HepG2 (cell line): ENCODE measurements at regions not wholly inside any gene's neighbourhood (a gene's known extent, or its start where the extent isn't known, plus 50 kb on each side); places are given as distances from the start of the nearest gene placed in this dataset.

Experiments used
- AGO1 ChIP-seq: fragments of 200-400 bp; formaldehyde crosslinking; IDR thresholded peaks from 2 replicates; pipeline ENCODE4 v1.6.1; 2017; ENCODE audit warnings: mild to moderate bottlenecking, low read depth, low read length, moderate library complexity; ENCODE audit not compliant: poor library complexity, severe bottlenecking
- BRCA1 ChIP-seq: sonication (generic); formaldehyde crosslinking; IDR thresholded peaks from 2 replicates; pipeline ENCODE4 v1.4.0; 2020; ENCODE audit warnings: missing genetic modification reagents
- HNF4G ChIP-seq, 2 experiments: sonication (generic) in 1 of 2; formaldehyde crosslinking in 1 of 2; IDR thresholded peaks; 2 replicates each; pipeline versions ENCODE4 v1.4.0 to v1.6.1; 2011 to 2020; ENCODE audit warnings: borderline replicate concordance in 2 of 2, low read depth in 2 of 2, mild to moderate bottlenecking in 2 of 2, low read length in 1 of 2, missing genetic modification reagents in 1 of 2, moderate library complexity in 1 of 2
- JDP2 ChIP-seq: sonication (generic); formaldehyde crosslinking; IDR thresholded peaks from 2 replicates; pipeline ENCODE4 v1.8.1; 2022; ENCODE audit warnings: missing genetic modification reagents, borderline replicate concordance
- MEIS2 ChIP-seq: sonication (generic); formaldehyde crosslinking; IDR thresholded peaks from 2 replicates; pipeline ENCODE4 v1.9.0; 2021; ENCODE audit warnings: mild to moderate bottlenecking, missing genetic modification reagents
- NCOA2 ChIP-seq: sonication (generic); formaldehyde crosslinking; IDR thresholded peaks from 2 replicates; pipeline ENCODE4 v1.8.0; 2022; ENCODE audit warnings: inconsistent platforms
- NFIC ChIP-seq: IDR thresholded peaks from 2 replicates; pipeline ENCODE4 v1.6.1; 2012; ENCODE audit warnings: mild to moderate bottlenecking, low read length, inconsistent platforms
- NKX3-1 ChIP-seq: sonication (generic); formaldehyde crosslinking; IDR thresholded peaks from 2 replicates; pipeline ENCODE4 v1.5.0; 2020; ENCODE audit warnings: missing genetic modification reagents
- NR2F6 ChIP-seq, 2 experiments: IDR thresholded peaks; 2 replicates each; pipeline ENCODE4 v1.6.1; 2016; ENCODE audit warnings: antibody characterized with exemption in 1 of 2, mild to moderate bottlenecking in 1 of 2
- NRL ChIP-seq: sonication (generic); formaldehyde crosslinking; IDR thresholded peaks from 2 replicates; pipeline ENCODE4 v1.5.0; 2020; ENCODE audit warnings: missing genetic modification reagents, mild to moderate bottlenecking, moderate library complexity, borderline replicate concordance
- RARA ChIP-seq: IDR thresholded peaks from 2 replicates; pipeline ENCODE4 v1.6.1; 2016; ENCODE audit warnings: missing genetic modification reagents, missing compliant biosample characterization
- SKI ChIP-seq: fragments of 450-650 bp; IDR thresholded peaks from one replicate; pipeline ENCODE4 v1.6.1; 2018; ENCODE audit warnings: mild to moderate bottlenecking; ENCODE audit not compliant: partially characterized antibody
- SMC3 ChIP-seq: IDR thresholded peaks from 2 replicates; pipeline ENCODE4 v1.6.1; 2011; ENCODE audit warnings: low read length, improper control_type of control experiment
- SNAI1 ChIP-seq: sonication (generic); formaldehyde crosslinking; IDR thresholded peaks from 2 replicates; pipeline ENCODE4 v1.5.0; 2020; ENCODE audit warnings: mild to moderate bottlenecking, missing genetic modification reagents, borderline replicate concordance
- SOX13 ChIP-seq, 3 experiments: fragments of 450-650 bp in 1 of 3; sonication (generic) in 1 of 3; formaldehyde crosslinking in 1 of 3; IDR thresholded peaks in 2 of 3; conservative IDR thresholded peaks in 1 of 3; 2 replicates each; pipeline versions ENCODE4 v1.5.0 to v1.6.1; 2016 to 2020; ENCODE audit warnings: antibody characterized with exemption in 1 of 3, mild to moderate bottlenecking in 1 of 3, missing compliant biosample characterization in 1 of 3, missing genetic modification reagents in 1 of 3, moderate library complexity in 1 of 3
- TOPORS ChIP-seq: sonication (generic); formaldehyde crosslinking; IDR thresholded peaks from 2 replicates; pipeline ENCODE4 v1.8.0; 2023; ENCODE audit warnings: mild to moderate bottlenecking, missing genetic modification reagents
- YEATS2 ChIP-seq: sonication (generic); formaldehyde crosslinking; IDR thresholded peaks from 2 replicates; pipeline ENCODE4 v1.4.0; 2020; ENCODE audit warnings: missing genetic modification reagents, borderline replicate concordance
- ZNF383 ChIP-seq: sonication (generic); formaldehyde crosslinking; IDR thresholded peaks from 2 replicates; pipeline ENCODE4 v1.4.0; 2020; ENCODE audit warnings: missing genetic modification reagents, mild to moderate bottlenecking, borderline replicate concordance
- ZNF557 ChIP-seq: sonication (generic); formaldehyde crosslinking; IDR thresholded peaks from 2 replicates; pipeline ENCODE4 v1.4.0; 2020; ENCODE audit warnings: missing genetic modification reagents
- ZNF562 ChIP-seq: sonication (generic); formaldehyde crosslinking; IDR thresholded peaks from 2 replicates; pipeline ENCODE4 v1.8.0; 2022; ENCODE audit warnings: missing genetic modification reagents, borderline replicate concordance
- ZNF777 ChIP-seq: sonication (generic); formaldehyde crosslinking; IDR thresholded peaks from 2 replicates; pipeline ENCODE4 v1.4.0; 2020; ENCODE audit warnings: missing genetic modification reagents
- ZSCAN21 ChIP-seq: sonication (generic); formaldehyde crosslinking; IDR thresholded peaks from 2 replicates; pipeline ENCODE4 v1.8.0; 2022; ENCODE audit warnings: mild to moderate bottlenecking, missing genetic modification reagents, moderate library complexity, borderline replicate concordance
- TF ChIP-seq, protein P1 (sequence below): sonication (generic); formaldehyde crosslinking; IDR thresholded peaks from 2 replicates; pipeline ENCODE4 v1.5.1; 2020; ENCODE audit warnings: missing genetic modification reagents, mild to moderate bottlenecking, borderline replicate concordance
- TF ChIP-seq, protein P2 (sequence below): sonication (generic); formaldehyde crosslinking; IDR thresholded peaks from 2 replicates; pipeline ENCODE4 v1.4.0; 2020; ENCODE audit warnings: missing genetic modification reagents
- TF ChIP-seq, protein P3 (sequence below): IDR thresholded peaks from 2 replicates; pipeline ENCODE4 v1.6.1; 2016; ENCODE audit warnings: mild to moderate bottlenecking

DNA sequence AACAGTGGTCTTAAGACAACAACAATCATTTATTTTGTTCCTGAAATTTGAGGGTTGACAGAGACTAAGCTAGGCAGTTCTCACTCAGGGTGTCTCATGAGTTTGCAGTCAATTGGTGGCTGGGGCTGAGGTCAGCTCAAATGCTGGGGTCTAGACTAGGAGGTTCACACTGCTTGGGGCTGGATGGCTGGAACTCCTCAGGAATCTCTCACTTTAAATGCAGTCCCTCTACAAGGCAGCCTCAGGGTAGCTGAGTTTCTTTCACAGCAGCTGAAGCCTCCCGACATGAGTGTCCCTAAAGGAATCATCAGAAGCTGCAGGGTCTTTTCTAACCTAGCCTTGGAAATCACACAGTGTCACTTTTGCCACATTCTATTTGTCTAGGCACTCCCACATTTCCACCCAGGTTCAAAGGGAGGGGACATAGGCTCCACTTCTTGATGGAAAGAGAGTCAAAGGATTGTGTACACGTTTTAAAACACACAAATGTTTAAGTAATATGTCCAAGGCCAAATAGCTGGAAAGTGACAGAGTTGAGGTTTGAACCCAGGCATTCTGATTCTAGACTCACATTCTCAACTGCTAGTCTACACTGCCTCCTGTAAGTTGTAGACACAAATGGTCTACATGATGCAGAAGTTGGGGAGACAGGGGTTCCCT, 133.8 kb downstream of the ZFP36L2 start (continued):
- TF ChIP-seq, protein P1, sequence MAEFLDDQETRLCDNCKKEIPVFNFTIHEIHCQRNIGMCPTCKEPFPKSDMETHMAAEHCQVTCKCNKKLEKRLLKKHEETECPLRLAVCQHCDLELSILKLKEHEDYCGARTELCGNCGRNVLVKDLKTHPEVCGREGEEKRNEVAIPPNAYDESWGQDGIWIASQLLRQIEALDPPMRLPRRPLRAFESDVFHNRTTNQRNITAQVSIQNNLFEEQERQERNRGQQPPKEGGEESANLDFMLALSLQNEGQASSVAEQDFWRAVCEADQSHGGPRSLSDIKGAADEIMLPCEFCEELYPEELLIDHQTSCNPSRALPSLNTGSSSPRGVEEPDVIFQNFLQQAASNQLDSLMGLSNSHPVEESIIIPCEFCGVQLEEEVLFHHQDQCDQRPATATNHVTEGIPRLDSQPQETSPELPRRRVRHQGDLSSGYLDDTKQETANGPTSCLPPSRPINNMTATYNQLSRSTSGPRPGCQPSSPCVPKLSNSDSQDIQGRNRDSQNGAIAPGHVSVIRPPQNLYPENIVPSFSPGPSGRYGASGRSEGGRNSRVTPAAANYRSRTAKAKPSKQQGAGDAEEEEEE (CRISPR knock-in tag): no peak
- peak; percentile 66 for TF ChIP-seq RARA (CRISPR knock-in tag)
- no peak for TF ChIP-seq NRL (CRISPR knock-in tag)
- no peak for TF ChIP-seq AGO1
- peak; percentile 46; the same call in 1 of the 2 replicates for TF ChIP-seq NFIC
- no peak for TF ChIP-seq ZSCAN21 (CRISPR knock-in tag)
- TF ChIP-seq HNF4G (IDR thresholded peaks at IDR 0.05; ENCODE audit: borderline replicate concordance, low read depth, low read length): 0 out of 2 replicates have a peak, but pooled peaks have one; percentile 18
- no peak for TF ChIP-seq HNF4G (CRISPR knock-in tag; IDR thresholded peaks at IDR 0.05; ENCODE audit: borderline replicate concordance, low read depth)
- TF ChIP-seq ZNF777: no peak
- TF ChIP-seq, protein P2, sequence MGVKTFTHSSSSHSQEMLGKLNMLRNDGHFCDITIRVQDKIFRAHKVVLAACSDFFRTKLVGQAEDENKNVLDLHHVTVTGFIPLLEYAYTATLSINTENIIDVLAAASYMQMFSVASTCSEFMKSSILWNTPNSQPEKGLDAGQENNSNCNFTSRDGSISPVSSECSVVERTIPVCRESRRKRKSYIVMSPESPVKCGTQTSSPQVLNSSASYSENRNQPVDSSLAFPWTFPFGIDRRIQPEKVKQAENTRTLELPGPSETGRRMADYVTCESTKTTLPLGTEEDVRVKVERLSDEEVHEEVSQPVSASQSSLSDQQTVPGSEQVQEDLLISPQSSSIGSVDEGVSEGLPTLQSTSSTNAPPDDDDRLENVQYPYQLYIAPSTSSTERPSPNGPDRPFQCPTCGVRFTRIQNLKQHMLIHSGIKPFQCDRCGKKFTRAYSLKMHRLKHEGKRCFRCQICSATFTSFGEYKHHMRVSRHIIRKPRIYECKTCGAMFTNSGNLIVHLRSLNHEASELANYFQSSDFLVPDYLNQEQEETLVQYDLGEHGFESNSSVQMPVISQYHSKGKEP: no peak
- peak; percentile 14 for TF ChIP-seq SKI
- TF ChIP-seq SMC3: peak; percentile 10; the same call in 1 of the 2 replicates
- peak; percentile 52; the same call in 1 of the 2 replicates for TF ChIP-seq NR2F6 (IDR thresholded peaks at IDR 0.05)
- TF ChIP-seq NR2F6 (CRISPR knock-in tag; IDR thresholded peaks at IDR 0.05): no peak
- no peak for TF ChIP-seq BRCA1 (CRISPR knock-in tag)
- TF ChIP-seq ZNF562 (CRISPR knock-in tag): no peak
- peak; percentile 54; the same call in 1 of the 2 replicates for TF ChIP-seq TOPORS
- peak; percentile 61; the same call in 1 of the 2 replicates for TF ChIP-seq NCOA2 (CRISPR knock-in tag)
- TF ChIP-seq ZNF383 (CRISPR knock-in tag): 0 out of 2 replicates have a peak, but pooled peaks have one; percentile 41
- TF ChIP-seq, protein P3, sequence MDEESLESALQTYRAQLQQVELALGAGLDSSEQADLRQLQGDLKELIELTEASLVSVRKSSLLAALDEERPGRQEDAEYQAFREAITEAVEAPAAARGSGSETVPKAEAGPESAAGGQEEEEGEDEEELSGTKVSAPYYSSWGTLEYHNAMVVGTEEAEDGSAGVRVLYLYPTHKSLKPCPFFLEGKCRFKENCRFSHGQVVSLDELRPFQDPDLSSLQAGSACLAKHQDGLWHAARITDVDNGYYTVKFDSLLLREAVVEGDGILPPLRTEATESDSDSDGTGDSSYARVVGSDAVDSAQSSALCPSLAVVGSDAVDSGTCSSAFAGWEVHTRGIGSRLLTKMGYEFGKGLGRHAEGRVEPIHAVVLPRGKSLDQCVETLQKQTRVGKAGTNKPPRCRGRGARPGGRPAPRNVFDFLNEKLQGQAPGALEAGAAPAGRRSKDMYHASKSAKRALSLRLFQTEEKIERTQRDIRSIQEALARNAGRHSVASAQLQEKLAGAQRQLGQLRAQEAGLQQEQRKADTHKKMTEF (CRISPR knock-in tag): 0 out of 2 replicates have a peak, but pooled peaks have one; percentile 24
- peak; percentile 50; the same call in 1 of the 2 replicates for TF ChIP-seq YEATS2 (CRISPR knock-in tag)
- TF ChIP-seq NKX3-1 (CRISPR knock-in tag): no peak
- TF ChIP-seq JDP2 (CRISPR knock-in tag): no peak
- 0 out of 2 replicates have a peak, but pooled peaks have one; percentile 13 for TF ChIP-seq SOX13 (IDR thresholded peaks at IDR 0.05)
- peak in 1 of 2 experiments; percentile 75; a peak in 2 of 4 replicates for TF ChIP-seq SOX13 (CRISPR knock-in tag; conservative IDR thresholded peaks at IDR 0.05 in 1 of 2, IDR thresholded peaks at IDR 0.05 in 1 of 2)
- TF ChIP-seq ZNF557 (CRISPR knock-in tag): no peak
- TF ChIP-seq SNAI1 (CRISPR knock-in tag): no peak
- TF ChIP-seq MEIS2 (CRISPR knock-in tag): no peak
